ENCODE measurements at regions not wholly inside any gene's neighbourhood (a gene's known extent, or its start where the extent isn't known, plus 50 kb on each side); places are given as distances from the start of the nearest gene placed in this dataset.

DNA sequence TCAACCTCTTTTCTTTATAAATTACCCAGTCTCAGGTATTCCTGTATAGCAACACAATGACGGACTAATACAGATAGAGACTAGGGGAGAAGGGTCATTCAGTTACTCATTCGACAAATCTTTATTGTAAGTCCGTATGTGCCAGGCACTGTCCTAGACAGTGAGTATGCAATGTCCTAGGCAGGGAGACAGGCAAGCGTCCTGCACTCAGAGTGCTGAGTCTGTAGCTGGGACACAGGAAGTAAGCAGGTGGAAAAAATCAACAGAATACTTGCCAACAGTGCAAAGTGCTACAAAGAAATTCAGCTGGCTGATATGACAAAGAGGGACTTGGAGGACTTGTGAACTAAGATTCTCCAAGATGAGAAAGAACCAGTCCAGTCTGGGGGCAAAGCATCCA is 92.2 kb upstream of the ZBTB40 start:
- Mint-ChIP-seq H3K4me3 (no peak overlapping the region), H3K36me3 (ENCODE audit: low read depth) (no peaks in the 10 kb centered on the region), H3K4me1 (ENCODE audit: low read depth) (peaks cover 3% of the 10 kb centered on the region), H3K27ac (no peak overlapping the region), H3K9me3 (no peaks in the 10 kb centered on the region), H3K27me3 (peaks cover 53% of the 10 kb centered on the region)

DNA sequence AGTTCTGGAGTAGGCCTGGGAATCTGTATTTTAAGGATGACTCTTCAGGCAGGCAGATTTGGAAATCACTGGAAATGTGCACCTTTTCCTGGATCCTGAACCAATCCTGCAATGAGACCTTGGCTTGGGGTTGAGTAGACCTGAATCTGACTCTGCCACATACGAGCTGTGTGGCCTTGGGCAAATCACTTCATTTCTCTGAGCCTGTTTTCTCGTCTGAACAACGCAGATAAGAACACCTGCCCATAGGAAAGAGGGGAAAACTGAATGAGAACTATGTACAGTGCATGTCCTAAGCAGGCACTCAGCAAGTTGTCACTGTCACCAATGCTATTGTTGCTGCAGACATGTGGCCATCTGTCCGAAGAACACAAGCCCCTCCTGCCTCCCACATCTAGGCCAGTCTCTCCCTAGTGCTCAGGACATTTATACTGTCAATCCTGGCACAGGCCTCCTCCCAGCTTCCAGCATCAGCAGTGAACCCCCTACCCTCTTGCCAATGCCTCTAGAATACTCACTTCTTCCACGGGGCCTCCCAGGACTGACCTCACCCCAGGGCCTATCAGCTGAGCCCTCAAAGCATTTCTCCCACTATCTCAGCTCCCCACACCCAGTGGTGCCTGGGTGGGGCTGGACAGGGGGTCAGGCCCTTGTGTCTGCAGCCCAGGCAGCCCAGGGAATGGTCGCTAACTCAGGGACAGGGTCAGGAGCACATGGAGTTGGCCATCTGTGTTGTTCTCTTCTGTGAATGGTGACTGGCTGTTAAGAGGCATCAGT is 88.8 kb upstream of the ZBTB40 start:
- H3K27ac Mint-ChIP-seq, result no peak overlapping the region
- H3K4me3 Mint-ChIP-seq, result no peak overlapping the region
- H3K27me3 Mint-ChIP-seq, result peaks cover 41% of the 10 kb centered on the region
- peaks cover 3% of the 10 kb centered on the region for H3K4me1 Mint-ChIP-seq (ENCODE audit: low read depth)
- H3K9me3 Mint-ChIP-seq, result no peaks in the 10 kb centered on the region
- H3K36me3 Mint-ChIP-seq (ENCODE audit: low read depth), result no peaks in the 10 kb centered on the region

DNA sequence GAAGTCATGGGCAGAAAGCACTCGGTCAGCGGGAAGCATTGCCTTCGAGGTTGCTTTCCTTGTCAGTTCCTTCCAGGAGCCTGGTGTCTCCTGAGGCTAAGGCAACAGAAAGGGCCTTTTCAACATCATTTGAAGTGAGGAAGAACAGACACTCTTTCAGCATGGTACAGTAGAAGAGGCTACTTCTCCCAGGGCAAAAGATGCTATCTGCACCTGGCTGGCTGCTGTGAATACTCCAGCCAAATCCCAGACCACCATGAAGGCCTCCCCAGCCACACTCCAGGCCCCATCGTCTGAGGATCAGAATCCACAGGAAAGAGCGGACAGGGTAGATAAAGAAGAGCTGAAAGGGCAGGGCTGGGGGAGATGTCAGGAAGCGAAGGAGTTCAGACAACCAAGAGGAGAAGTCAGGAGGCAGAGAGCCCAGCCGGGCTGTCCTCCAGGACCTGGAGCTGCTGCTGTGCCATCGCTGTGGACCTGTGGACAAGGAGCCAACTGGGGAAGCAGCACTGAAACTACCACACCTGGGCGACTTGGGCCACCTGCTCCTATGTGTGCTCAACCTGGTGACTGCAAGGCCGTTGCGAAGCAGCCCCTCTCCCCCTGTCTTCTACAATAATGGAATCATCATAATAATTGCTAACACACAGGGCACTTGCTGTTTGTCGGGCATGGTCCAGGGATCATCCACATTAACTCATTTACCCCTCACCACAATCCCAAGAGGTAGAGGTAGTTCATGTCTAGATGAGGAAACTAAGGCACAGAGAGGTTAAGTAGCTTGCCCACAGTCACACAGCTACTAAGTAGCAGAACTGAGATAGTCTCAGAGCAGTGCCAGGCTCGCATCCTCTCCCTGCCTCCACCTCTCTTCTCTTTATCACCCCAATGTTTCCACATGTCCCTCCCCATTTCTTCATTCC is 88.0 kb upstream of the ZBTB40 start:
- H3K36me3 Mint-ChIP-seq (ENCODE audit: low read depth), result no peaks in the 10 kb centered on the region
- H3K4me1 Mint-ChIP-seq (ENCODE audit: low read depth), result peaks cover 3% of the 10 kb centered on the region
- H3K27me3 Mint-ChIP-seq, result peaks cover 39% of the 10 kb centered on the region
- no peak overlapping the region for H3K27ac Mint-ChIP-seq
- H3K9me3 Mint-ChIP-seq, result no peaks in the 10 kb centered on the region
- H3K4me3 Mint-ChIP-seq, result no peak overlapping the region

DNA sequence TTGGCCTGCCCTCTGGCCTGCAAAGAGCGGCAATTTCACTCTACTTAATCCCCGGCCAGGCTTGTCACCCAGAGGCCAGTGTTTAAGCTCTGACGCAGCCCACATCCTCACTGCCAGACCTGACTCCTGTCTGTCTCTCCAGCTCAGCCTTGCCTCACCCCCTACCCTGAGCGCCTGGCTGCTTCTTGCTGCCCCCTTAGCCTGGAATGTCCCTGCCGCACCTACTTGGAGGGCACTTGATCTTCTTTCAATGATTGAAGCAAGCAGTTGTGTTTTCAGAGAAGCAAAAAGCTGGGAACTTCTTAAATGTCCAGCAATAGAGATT is 87.4 kb upstream of the ZBTB40 start:
- H3K4me1 Mint-ChIP-seq (ENCODE audit: low read depth), result peaks cover 3% of the 10 kb centered on the region
- H3K27ac Mint-ChIP-seq, result no peak overlapping the region
- no peaks in the 10 kb centered on the region for H3K36me3 Mint-ChIP-seq (ENCODE audit: low read depth)
- no peaks in the 10 kb centered on the region for H3K9me3 Mint-ChIP-seq
- H3K4me3 Mint-ChIP-seq, result no peak overlapping the region
- peaks cover 38% of the 10 kb centered on the region for H3K27me3 Mint-ChIP-seq

DNA sequence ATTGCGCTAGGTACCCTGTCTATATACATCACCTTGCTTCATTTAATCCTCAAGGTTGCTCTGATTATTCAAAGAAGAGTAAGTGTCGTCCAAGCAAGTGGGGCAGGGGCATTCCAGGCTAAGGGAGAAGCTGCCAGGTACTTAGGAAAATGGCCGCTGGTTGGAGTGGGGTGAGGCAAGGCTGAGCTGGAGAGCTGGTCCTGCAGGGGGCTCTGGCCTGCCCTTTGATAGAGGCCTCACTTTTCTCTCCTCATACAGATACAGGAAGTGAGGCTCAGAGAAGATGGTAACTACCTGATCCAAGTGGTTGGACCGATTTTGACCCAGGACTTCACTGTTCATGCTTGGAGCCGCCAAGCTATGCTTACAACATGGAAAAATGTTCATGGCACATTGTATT is 86.9 kb upstream of the ZBTB40 start:
- Mint-ChIP-seq H3K27ac (no peak overlapping the region), H3K9me3 (no peaks in the 10 kb centered on the region), H3K27me3 (peaks cover 33% of the 10 kb centered on the region), H3K36me3 (ENCODE audit: low read depth) (no peaks in the 10 kb centered on the region), H3K4me3 (no peak overlapping the region), H3K4me1 (ENCODE audit: low read depth) (peaks cover 3% of the 10 kb centered on the region)

DNA sequence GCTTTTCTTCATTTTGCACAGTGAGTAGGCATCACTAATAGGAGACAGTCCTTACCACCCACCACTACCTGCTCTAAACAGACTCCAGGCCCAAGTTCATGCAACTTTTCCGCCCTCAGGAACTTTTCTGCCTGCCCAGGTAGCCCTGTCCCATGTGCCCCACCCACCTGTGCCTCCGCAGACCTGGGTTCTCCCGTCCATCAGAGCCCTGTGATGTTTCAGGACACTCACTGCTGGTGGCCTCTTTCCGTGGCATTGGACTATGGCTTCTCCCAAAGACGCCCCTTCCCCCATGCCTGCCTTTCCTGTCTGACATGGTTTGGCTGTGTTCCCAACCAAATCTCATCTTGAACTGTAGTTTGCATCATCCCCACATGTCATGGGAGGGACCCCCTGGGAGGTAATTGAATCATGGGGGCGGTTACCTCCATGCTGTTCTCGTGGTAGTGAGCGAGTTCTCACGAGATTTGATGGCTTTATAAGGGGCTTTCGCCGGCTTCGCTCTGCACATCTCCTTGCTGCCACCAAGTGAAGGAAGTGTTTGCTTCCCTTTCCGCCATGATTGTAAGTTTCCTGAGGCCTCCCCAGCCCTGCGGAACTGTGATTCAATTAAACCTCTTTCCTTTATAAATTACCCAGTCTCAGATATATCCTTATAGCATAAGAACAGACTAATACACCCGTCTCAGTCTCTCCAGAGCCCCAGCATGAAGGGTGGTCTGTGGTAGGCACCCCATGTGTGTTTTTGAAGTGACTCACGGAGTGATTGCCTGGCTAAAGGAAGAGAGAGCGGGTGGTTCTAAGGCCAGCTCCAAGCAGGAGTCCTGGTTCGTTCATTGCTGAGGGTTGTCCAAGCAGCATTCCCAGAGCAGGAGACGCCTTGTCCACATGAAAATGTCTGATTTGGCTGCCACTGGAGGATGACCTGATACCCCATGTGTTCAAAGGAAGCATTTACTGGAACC is 86.0 kb upstream of the ZBTB40 start:
- peaks cover 32% of the 10 kb centered on the region for H3K27me3 Mint-ChIP-seq
- H3K36me3 Mint-ChIP-seq (ENCODE audit: low read depth), result no peaks in the 10 kb centered on the region
- H3K27ac Mint-ChIP-seq, result no peak overlapping the region
- H3K4me3 Mint-ChIP-seq, result no peak overlapping the region
- no peaks in the 10 kb centered on the region for H3K9me3 Mint-ChIP-seq
- peaks cover 1% of the 10 kb centered on the region for H3K4me1 Mint-ChIP-seq (ENCODE audit: low read depth)

DNA sequence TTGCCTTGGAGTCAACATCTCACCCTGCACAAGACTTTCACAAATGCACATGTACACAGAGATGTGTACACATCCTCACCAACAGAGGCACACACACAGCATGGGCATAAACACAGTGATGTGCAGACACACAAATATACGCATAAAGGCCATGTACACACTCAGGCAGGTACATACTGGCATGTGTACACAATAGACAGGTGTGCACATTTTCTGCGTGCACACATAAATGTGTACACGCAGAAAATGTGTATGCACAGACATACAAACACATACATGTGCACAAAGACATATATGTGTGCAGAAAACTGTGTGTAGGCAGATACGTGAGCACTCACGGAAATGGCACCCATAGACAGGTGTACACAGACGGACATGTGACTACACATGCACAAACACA is 85.3 kb upstream of the ZBTB40 start:
- no peaks in the 10 kb centered on the region for H3K9me3 Mint-ChIP-seq
- peaks cover 29% of the 10 kb centered on the region for H3K27me3 Mint-ChIP-seq

DNA sequence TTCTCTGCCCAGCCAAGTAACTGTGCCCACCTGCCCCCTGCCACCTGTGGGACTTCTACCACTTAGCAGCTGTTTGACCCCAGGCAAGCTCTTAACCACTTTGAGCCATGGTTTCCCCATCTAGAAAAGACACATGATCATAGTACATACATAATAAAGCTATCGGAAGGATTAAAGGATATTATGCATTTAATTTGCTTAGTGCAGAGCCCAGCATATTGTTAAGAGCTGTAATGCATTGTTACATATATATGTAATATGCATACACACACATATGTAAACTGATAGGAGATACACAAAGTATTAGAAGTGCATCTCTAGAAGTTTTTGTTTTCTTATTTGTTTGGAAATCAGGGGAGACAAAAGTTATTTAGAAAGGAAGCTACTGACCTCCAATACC is 83.5 kb upstream of the ZBTB40 start:
- no peaks in the 10 kb centered on the region for H3K4me1 Mint-ChIP-seq (ENCODE audit: low read depth)
- no peak overlapping the region for H3K27ac Mint-ChIP-seq
- H3K9me3 Mint-ChIP-seq, result peaks cover 6% of the 10 kb centered on the region
- H3K4me3 Mint-ChIP-seq, result no peak overlapping the region
- H3K36me3 Mint-ChIP-seq (ENCODE audit: low read depth), result no peaks in the 10 kb centered on the region
- H3K27me3 Mint-ChIP-seq, result peaks cover 33% of the 10 kb centered on the region

More for the DNA sequence above, 85.3 kb upstream of the ZBTB40 start:
- Mint-ChIP-seq H3K27ac (no peak overlapping the region), H3K4me3 (no peak overlapping the region), H3K4me1 (ENCODE audit: low read depth) (no peaks in the 10 kb centered on the region), H3K36me3 (ENCODE audit: low read depth) (no peaks in the 10 kb centered on the region)

DNA sequence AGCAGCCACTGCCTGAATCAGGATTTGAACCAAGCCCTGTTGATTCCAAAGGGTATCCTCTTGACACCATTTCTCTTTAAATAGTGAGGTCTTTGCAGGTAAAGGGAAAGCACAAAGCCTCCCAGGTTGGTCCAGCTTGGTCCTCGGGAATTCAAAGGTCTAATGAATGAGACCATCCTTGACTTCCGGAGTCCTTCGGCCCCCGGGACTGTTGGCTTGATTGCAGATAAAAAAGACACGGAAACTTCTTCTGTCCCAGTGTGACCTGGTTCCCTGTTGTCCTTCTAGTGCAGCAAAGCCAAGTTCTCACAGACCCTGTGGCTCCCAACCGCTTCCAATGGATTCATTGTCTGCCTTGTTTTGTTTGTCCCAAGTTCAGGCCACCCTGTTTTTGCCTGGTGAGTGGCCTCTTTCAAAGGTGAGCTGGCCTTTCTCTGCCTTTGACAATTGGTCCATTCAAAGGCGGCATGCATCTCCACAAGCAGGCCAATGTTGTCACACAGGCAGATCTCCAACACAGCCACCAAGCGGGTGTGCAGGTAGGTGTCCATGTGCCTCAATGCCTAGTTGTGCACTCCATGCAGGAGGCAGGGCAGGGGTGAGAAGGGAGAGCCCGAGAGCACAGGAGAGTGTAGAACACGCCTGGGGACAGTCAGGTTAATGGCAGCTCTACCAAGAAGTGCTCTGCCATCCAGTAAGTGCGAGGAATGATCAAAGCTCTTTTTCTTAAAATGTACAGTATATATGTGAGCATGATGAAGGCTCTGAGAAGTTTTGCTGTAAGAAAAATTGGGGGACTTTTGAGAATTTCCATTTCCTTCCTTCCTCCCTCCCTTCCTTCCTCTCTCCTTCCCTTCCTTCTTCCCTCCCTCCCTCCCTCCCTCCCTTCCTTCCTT is 82.1 kb upstream of the ZBTB40 start:
- H3K27ac Mint-ChIP-seq, result no peak overlapping the region
- no peaks in the 10 kb centered on the region for H3K36me3 Mint-ChIP-seq (ENCODE audit: low read depth)
- no peaks in the 10 kb centered on the region for H3K4me1 Mint-ChIP-seq (ENCODE audit: low read depth)
- H3K27me3 Mint-ChIP-seq, result peaks cover 29% of the 10 kb centered on the region
- H3K9me3 Mint-ChIP-seq, result peaks cover 8% of the 10 kb centered on the region
- H3K4me3 Mint-ChIP-seq, result no peak overlapping the region

DNA sequence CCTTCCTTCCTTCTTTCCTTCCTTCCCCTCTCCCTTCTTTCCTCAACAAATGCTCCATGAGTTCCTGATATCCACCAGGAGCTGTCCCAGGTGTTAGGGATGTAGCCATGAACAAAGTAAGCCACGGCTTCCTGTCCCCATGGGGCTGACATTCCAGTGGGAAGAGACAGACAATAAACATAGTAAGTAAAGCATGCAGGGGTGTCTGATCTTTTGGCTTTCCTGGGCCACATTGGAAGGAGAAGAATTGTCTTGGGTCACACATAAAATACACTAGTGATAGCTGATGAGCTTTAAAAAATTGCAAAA is 81.5 kb upstream of the ZBTB40 start:
- Mint-ChIP-seq H3K27ac (no peak overlapping the region), H3K36me3 (ENCODE audit: low read depth) (no peaks in the 10 kb centered on the region), H3K4me3 (no peak overlapping the region), H3K9me3 (peaks cover 8% of the 10 kb centered on the region), H3K4me1 (ENCODE audit: low read depth) (no peaks in the 10 kb centered on the region), H3K27me3 (peaks cover 29% of the 10 kb centered on the region)

DNA sequence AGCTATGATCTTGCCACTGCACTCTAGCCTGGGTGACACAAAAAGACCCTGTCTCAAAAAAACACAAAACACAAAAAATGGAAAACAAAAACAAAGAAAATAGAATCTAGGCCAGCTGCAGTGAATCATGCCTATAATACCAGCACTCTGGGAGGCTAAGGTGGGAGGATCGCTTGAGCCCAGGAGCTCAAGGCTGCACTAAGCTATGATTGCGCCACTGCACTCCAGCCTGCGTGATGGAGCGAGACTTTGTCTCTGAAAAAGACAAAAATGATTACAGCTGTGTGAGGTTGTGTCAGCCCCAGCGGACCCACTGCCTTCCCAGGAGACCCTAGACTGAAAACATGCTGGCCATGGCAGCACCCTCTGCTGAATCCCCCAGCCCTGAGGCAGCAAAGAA is 80.2 kb upstream of the ZBTB40 start:
- H3K27ac Mint-ChIP-seq, result no peak overlapping the region
- peaks cover 8% of the 10 kb centered on the region for H3K9me3 Mint-ChIP-seq
- peaks cover 29% of the 10 kb centered on the region for H3K27me3 Mint-ChIP-seq
- H3K4me1 Mint-ChIP-seq (ENCODE audit: low read depth), result no peaks in the 10 kb centered on the region
- no peak overlapping the region for H3K4me3 Mint-ChIP-seq
- no peaks in the 10 kb centered on the region for H3K36me3 Mint-ChIP-seq (ENCODE audit: low read depth)

DNA sequence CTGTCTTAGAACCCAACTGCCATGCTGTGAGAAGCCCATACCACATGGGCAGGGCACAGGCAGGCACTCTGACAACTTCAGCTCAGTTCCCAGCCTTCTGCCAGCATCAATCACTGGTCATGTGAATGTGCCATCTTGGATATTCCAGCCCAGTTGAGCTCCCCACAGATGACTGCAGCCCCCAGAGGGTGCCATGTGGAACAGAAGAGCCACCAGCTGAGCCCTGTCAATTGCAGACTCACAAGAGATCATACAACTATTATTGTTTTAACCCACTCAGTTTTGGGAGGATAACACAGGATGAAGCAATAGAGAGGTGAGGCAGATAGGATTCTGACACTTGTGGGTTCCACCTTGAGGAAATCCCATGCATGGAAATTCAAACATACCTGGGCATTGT is 78.4 kb upstream of the ZBTB40 start:
- no peak overlapping the region for H3K27ac Mint-ChIP-seq

DNA sequence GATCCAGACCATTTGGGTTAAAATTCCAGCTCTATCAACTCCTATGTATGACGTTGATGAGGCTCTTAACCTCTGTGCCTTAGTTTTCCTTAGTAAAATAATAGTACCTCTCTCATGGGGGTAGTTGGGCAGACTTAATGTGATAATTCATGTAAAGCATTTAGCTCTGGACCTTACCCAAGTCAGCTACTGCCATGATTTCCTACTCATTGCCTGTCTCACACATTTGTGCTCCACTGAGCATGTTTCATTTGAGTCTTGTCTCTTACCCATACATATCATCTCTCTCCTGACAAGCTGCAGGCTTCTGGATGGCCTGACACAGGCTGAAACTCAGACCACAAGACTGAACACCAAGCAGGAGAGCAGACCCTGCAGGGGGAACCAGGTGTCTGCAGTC is 77.7 kb upstream of the ZBTB40 start:
- Mint-ChIP-seq H3K4me1 (ENCODE audit: low read depth) (no peaks in the 10 kb centered on the region), H3K9me3 (peaks cover 8% of the 10 kb centered on the region), H3K4me3 (no peak overlapping the region), H3K27me3 (peaks cover 16% of the 10 kb centered on the region), H3K27ac (no peak overlapping the region), H3K36me3 (ENCODE audit: low read depth) (no peaks in the 10 kb centered on the region)

More for the DNA sequence above, 78.4 kb upstream of the ZBTB40 start:
- Mint-ChIP-seq H3K4me1 (ENCODE audit: low read depth) (no peaks in the 10 kb centered on the region), H3K9me3 (peaks cover 8% of the 10 kb centered on the region), H3K4me3 (no peak overlapping the region), H3K27me3 (peaks cover 21% of the 10 kb centered on the region), H3K36me3 (ENCODE audit: low read depth) (no peaks in the 10 kb centered on the region)

DNA sequence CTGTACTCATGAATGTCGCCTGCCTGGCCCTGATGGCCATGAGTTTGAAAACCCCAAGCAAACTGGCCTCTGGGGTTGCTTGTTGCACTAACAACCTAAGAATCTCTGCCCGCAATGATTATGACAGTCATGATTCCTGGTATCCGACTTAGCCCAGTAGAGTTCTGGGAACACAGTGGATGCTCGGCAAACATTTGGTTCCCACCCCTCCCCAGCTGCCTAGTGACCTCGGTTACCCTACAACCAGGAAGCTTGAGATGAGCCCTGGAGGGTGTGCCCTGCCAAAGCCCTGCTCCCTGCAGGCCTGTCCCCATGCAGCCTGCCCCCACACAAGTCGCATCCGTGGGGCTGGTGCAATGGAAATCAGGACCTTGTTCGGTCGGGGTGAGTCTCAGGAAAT is 76.0 kb upstream of the ZBTB40 start:
- Mint-ChIP-seq H3K9me3 (peaks cover 8% of the 10 kb centered on the region), H3K4me3 (no peak overlapping the region), H3K27ac (no peak overlapping the region), H3K36me3 (ENCODE audit: low read depth) (no peaks in the 10 kb centered on the region), H3K27me3 (peaks cover 12% of the 10 kb centered on the region), H3K4me1 (ENCODE audit: low read depth) (no peaks in the 10 kb centered on the region)
